ENCODE measurements at regions not wholly inside any gene's neighbourhood (a gene's known extent, or its start where the extent isn't known, plus 50 kb on each side); places are given as distances from the start of the nearest gene placed in this dataset.

DNA sequence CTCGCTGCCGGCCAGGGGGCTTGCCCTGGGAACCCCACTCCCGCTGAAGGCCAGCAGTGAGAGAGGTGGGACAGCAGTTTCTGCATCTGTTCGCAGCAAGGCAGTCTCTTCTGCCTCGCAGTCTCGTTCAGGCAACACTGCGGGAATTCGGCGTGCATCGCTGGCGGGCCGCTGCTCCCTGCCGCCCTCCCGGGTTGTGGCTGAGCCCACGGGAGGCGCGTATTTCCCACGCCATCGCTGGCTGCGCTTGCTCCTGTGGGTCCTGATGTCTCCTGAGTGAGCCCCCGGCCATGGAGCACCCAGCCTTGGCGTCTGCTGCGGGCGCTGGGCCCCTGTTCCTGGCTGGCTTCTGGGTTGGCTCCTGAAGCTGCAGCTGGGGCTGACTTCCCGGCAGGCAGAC lies 227.9 kb downstream of the TEX29 start:
- H3K23ac ChIP-seq (ENCODE audit: insufficient read length, low read depth, low read length), result no peak overlapping the region
- WGBS (ENCODE audit: extremely low coverage, insufficient read length, low lambda C conversion rate), result no CpG with 5 or more reads among the region's 25 CpGs
- H3K18ac ChIP-seq (ENCODE audit: insufficient read length, low read depth, low read length), result no peak overlapping the region
- no peak overlapping the region for H3K14ac ChIP-seq (ENCODE audit: insufficient read depth, low read length)
- no peak overlapping the region for H2BK15ac ChIP-seq (ENCODE audit: low read depth, low read length)
- Mint-ChIP-seq H3K4me1 (no peaks in the 10 kb centered on the region), H3K9me3 (no peaks in the 10 kb centered on the region; a peak in 1 of 5 replicates), H3K36me3 (ENCODE audit: insufficient read depth in 1 of 3, low read depth in 3 of 3) (no peaks in the 10 kb centered on the region), H3K4me3 (no peak overlapping the region), H3K27ac (no peak overlapping the region), H3K27me3 (ENCODE audit: low read depth) (peaks cover 17% of the 10 kb centered on the region)
- H2AK5ac ChIP-seq (ENCODE audit: insufficient read length, low read length), result no peak overlapping the region
- H2BK12ac ChIP-seq (ENCODE audit: insufficient read length, low read depth, low read length), result no peak overlapping the region
- no peak overlapping the region for H4K91ac ChIP-seq (ENCODE audit: insufficient read length, low read depth, low read length)
- no peak for DNase-seq
- no peak overlapping the region for H3K4ac ChIP-seq (ENCODE audit: low read depth, low read length)
- no peaks in the 10 kb centered on the region for H3K9me3 ChIP-seq (ENCODE audit: control insufficient read depth, low read depth, low read length)
- no peaks in the 10 kb centered on the region for H3K27me3 ChIP-seq (ENCODE audit: insufficient read depth, low read length)
- H4K5ac ChIP-seq (ENCODE audit: insufficient read length, low read depth, low read length), result no peak overlapping the region
- no peak overlapping the region for H4K8ac ChIP-seq (replicated peaks; ENCODE audit: insufficient read length, low read depth, low read length)
- H3K9ac ChIP-seq (ENCODE audit: extremely low read depth, insufficient read length, low read length), result no peak overlapping the region
- H3K79me2 ChIP-seq (ENCODE audit: insufficient read depth, low read length), result no peaks in the 10 kb centered on the region
- TF ChIP-seq, protein P1, sequence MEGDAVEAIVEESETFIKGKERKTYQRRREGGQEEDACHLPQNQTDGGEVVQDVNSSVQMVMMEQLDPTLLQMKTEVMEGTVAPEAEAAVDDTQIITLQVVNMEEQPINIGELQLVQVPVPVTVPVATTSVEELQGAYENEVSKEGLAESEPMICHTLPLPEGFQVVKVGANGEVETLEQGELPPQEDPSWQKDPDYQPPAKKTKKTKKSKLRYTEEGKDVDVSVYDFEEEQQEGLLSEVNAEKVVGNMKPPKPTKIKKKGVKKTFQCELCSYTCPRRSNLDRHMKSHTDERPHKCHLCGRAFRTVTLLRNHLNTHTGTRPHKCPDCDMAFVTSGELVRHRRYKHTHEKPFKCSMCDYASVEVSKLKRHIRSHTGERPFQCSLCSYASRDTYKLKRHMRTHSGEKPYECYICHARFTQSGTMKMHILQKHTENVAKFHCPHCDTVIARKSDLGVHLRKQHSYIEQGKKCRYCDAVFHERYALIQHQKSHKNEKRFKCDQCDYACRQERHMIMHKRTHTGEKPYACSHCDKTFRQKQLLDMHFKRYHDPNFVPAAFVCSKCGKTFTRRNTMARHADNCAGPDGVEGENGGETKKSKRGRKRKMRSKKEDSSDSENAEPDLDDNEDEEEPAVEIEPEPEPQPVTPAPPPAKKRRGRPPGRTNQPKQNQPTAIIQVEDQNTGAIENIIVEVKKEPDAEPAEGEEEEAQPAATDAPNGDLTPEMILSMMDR (conservative IDR thresholded peaks at IDR 0.05), result no peak
- H3K23me2 ChIP-seq (ENCODE audit: insufficient read length, low read depth, low read length, poor library complexity, severe bottlenecking), result no peaks in the 10 kb centered on the region
- no peak overlapping the region for H3K56ac ChIP-seq (ENCODE audit: insufficient read length, low read depth, low read length)
- no peak overlapping the region for H3K27ac ChIP-seq (ENCODE audit: insufficient read length, low read depth, low read length)
- H2AFZ ChIP-seq (ENCODE audit: low read length), result no peak overlapping the region
- no peaks in the 10 kb centered on the region for H3K79me1 ChIP-seq (ENCODE audit: insufficient read depth, low read depth, low read length, poor library complexity, severe bottlenecking)
- no peak overlapping the region for H2BK5ac ChIP-seq (ENCODE audit: insufficient read length, low read length)
- no peak overlapping the region for H3T11ph ChIP-seq (ENCODE audit: low read length)
- no peak overlapping the region for H2BK20ac ChIP-seq (ENCODE audit: low read depth, low read length, poor library complexity, severe bottlenecking)
- H3K4me2 ChIP-seq (ENCODE audit: insufficient read depth, insufficient read length, low read length), result no peak overlapping the region
- H4K20me1 ChIP-seq (ENCODE audit: control insufficient read depth, insufficient read depth, insufficient read length), result no peaks in the 10 kb centered on the region
- no peak overlapping the region for H2BK120ac ChIP-seq (ENCODE audit: low read depth, low read length, poor library complexity, severe bottlenecking)
- H3K4me1 ChIP-seq (ENCODE audit: insufficient read depth, low read length), result no peaks in the 10 kb centered on the region
